Vagina (tissue), 2 donors: ENCODE measurements at regions not wholly inside any gene's neighbourhood (a gene's known extent, or its start where the extent isn't known, plus 50 kb on each side); places are given as distances from the start of the nearest gene placed in this dataset.

ENCODE experiments used
- POLR2AphosphoS5 ChIP-seq, 2 donors: sonication (generic); formaldehyde crosslinking; IDR thresholded peaks; one replicate each; pipeline ENCODE4 v1.9.0; 2017; ENCODE audit warnings: antibody characterized with exemption in 2 of 2, mild to moderate bottlenecking in 2 of 2, low read depth in 1 of 2; ENCODE audit not compliant: insufficient read depth in 1 of 2
- TF ChIP-seq, protein P1 (sequence below), 3 experiments: fragments of 450-650 bp in 2 of 3; fragments of 200-600 bp in 1 of 3; sonication (generic) in 1 of 3; IDR thresholded peaks; one replicate each; pipeline ENCODE4 v1.5.1; 2017 to 2019; ENCODE audit warnings: antibody characterized with exemption in 3 of 3, mild to moderate bottlenecking in 2 of 3, moderate library complexity in 2 of 3

- TF ChIP-seq, protein P1, sequence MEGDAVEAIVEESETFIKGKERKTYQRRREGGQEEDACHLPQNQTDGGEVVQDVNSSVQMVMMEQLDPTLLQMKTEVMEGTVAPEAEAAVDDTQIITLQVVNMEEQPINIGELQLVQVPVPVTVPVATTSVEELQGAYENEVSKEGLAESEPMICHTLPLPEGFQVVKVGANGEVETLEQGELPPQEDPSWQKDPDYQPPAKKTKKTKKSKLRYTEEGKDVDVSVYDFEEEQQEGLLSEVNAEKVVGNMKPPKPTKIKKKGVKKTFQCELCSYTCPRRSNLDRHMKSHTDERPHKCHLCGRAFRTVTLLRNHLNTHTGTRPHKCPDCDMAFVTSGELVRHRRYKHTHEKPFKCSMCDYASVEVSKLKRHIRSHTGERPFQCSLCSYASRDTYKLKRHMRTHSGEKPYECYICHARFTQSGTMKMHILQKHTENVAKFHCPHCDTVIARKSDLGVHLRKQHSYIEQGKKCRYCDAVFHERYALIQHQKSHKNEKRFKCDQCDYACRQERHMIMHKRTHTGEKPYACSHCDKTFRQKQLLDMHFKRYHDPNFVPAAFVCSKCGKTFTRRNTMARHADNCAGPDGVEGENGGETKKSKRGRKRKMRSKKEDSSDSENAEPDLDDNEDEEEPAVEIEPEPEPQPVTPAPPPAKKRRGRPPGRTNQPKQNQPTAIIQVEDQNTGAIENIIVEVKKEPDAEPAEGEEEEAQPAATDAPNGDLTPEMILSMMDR (IDR thresholded peaks at IDR 0.05), result no peak
- no peak for TF ChIP-seq POLR2AphosphoS5 (IDR thresholded peaks at IDR 0.05; ENCODE audit: insufficient read depth in 1 of 2, low read depth in 1 of 2)
Measured at GRCh38 chr5:167346461-167346860, 945.0 kb upstream of the WWC1 start.
